Gastroesophageal sphincter (tissue), 3 donors: ENCODE measurements at regions not wholly inside any gene's neighbourhood (a gene's known extent, or its start where the extent isn't known, plus 50 kb on each side); places are given as distances from the start of the nearest gene placed in this dataset.

Experiments
- EP300 ChIP-seq: sonication (generic); formaldehyde crosslinking; IDR thresholded peaks from one replicate; pipeline ENCODE4 v1.6.1; 2017; ENCODE audit warnings: antibody characterized with exemption, mild to moderate bottlenecking
- POLR2A ChIP-seq, 2 donors: fragments of 450-650 bp; IDR thresholded peaks; one replicate each; pipeline ENCODE4 v1.6.1; 2017; ENCODE audit warnings: antibody characterized with exemption in 2 of 2, mild to moderate bottlenecking in 2 of 2, moderate library complexity in 1 of 2
- POLR2AphosphoS5 ChIP-seq: sonication (generic); formaldehyde crosslinking; IDR thresholded peaks from one replicate; pipeline ENCODE4 v1.6.1; 2017; ENCODE audit warnings: antibody characterized with exemption
- TF ChIP-seq, protein P1 (sequence below), 4 experiments: fragments of 200-600 bp in 2 of 4; fragments of 450-650 bp in 2 of 4; sonication (generic) in 1 of 4; IDR thresholded peaks; one replicate each; pipeline ENCODE4 v1.5.1; 2017 to 2019; ENCODE audit warnings: antibody characterized with exemption in 4 of 4, mild to moderate bottlenecking in 2 of 4, moderate library complexity in 2 of 4

- TF ChIP-seq, protein P1, sequence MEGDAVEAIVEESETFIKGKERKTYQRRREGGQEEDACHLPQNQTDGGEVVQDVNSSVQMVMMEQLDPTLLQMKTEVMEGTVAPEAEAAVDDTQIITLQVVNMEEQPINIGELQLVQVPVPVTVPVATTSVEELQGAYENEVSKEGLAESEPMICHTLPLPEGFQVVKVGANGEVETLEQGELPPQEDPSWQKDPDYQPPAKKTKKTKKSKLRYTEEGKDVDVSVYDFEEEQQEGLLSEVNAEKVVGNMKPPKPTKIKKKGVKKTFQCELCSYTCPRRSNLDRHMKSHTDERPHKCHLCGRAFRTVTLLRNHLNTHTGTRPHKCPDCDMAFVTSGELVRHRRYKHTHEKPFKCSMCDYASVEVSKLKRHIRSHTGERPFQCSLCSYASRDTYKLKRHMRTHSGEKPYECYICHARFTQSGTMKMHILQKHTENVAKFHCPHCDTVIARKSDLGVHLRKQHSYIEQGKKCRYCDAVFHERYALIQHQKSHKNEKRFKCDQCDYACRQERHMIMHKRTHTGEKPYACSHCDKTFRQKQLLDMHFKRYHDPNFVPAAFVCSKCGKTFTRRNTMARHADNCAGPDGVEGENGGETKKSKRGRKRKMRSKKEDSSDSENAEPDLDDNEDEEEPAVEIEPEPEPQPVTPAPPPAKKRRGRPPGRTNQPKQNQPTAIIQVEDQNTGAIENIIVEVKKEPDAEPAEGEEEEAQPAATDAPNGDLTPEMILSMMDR (IDR thresholded peaks at IDR 0.05), result no peak
- TF ChIP-seq POLR2AphosphoS5 (no peak), EP300 (no peak), POLR2A (IDR thresholded peaks at IDR 0.05) (no peak)
Measured at GRCh38 chr22:48669986-48670716, 1157.5 kb downstream of the BRD1 start.
